ENCODE measurements at regions not wholly inside any gene's neighbourhood (a gene's known extent, or its start where the extent isn't known, plus 50 kb on each side); places are given as distances from the start of the nearest gene placed in this dataset.

DNA sequence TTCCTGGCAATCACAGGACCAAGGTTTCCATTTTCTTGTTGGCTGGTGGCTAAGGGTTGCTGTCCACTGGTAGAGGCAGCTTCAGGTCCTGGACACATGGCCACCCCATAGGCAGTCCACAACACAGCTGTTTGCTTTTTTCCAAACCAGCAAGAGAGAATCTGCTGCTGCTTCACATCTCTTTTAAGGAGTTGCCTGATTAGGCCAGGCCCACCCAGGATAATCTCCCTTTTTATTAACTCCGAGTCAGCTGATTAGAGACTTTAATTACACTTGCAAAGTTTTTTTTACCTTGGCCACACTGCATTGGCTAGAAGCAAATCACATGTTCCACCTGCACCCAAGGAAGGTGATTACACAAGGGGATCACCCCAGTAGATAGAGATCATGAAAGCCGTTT is 106.6 kb upstream of the IRX6 start:
- no peak overlapping the region for H3K9ac ChIP-seq (ENCODE audit: insufficient read depth, low read length)
- no peaks in the 10 kb centered on the region for H3K4me1 ChIP-seq (ENCODE audit: control insufficient read depth, extremely low read depth, insufficient read depth, low read length)
- no peak for TF ChIP-seq EZH2 (IDR thresholded peaks at IDR 0.05; ENCODE audit: low read length, missing control alignments)
- no peak for TF ChIP-seq CTCF (conservative IDR thresholded peaks at IDR 0.05 in 1 of 2, IDR thresholded peaks at IDR 0.05 in 1 of 2; ENCODE audit: low read depth in 1 of 2, low read length in 2 of 2)
- H2AFZ ChIP-seq (ENCODE audit: low read length): no peak overlapping the region
- H3K4me2 ChIP-seq (ENCODE audit: extremely low read depth, insufficient read depth, low read length): no peak overlapping the region
- H3K27me3 ChIP-seq (ENCODE audit: control insufficient read depth, insufficient read depth, low read length): no peaks in the 10 kb centered on the region
- H3K36me3 ChIP-seq (ENCODE audit: control insufficient read depth, insufficient read depth, low read length): no peaks in the 10 kb centered on the region
- H3K4me3 ChIP-seq (replicated peaks in 1 of 4; ENCODE audit: control extremely low read depth in 1 of 4, insufficient read depth in 1 of 4, low read depth in 3 of 4, low read length in 4 of 4): no peak overlapping the region
- no peaks in the 10 kb centered on the region for H4K20me1 ChIP-seq (ENCODE audit: control insufficient read depth, extremely low read depth, insufficient read depth, low read length)
- H3K9me3 ChIP-seq (ENCODE audit: control insufficient read depth, insufficient read depth, low read depth, low read length): no peaks in the 10 kb centered on the region
- no peak overlapping the region for H3K27ac ChIP-seq (ENCODE audit: insufficient read depth, low read length)
- H3K79me2 ChIP-seq (ENCODE audit: control insufficient read depth, insufficient read depth, low read length): no peaks in the 10 kb centered on the region
- DNase-seq (ENCODE audit: low read depth in 2 of 2): no peak

GRCh38 chr16:55221836-55222235 is 102.2 kb upstream of the IRX6 start:
- Histone ChIP-seq H2AFZ (ENCODE audit: low read length) (no peak overlapping the region), H4K20me1 (ENCODE audit: control insufficient read depth, extremely low read depth, insufficient read depth, low read length) (no peaks in the 10 kb centered on the region)
- no peak for TF ChIP-seq CTCF (conservative IDR thresholded peaks at IDR 0.05 in 1 of 2, IDR thresholded peaks at IDR 0.05 in 1 of 2; ENCODE audit: low read depth in 1 of 2, low read length in 2 of 2)
- no peak for TF ChIP-seq EZH2 (IDR thresholded peaks at IDR 0.05; ENCODE audit: low read length, missing control alignments)

DNA sequence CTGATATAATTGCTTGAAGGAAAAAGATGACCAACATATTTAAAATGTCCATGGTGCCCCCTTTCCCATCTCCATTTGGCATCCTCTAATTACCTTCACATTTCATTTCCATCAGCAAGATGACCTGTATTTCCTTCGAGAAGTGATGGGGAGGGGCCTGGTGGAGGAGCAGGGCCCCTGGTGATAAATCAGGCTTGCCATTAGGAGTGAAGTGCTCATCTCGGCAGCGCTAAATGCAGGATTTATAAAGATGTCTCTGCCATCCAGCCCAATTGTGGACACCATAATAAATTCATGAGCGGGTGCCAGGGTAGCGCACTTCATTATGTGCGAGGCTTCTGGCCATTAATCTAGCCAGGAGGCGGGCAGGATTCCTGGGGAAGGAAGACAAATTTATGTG is 101.5 kb upstream of the IRX6 start:
- Histone ChIP-seq H3K27ac (ENCODE audit: insufficient read depth, low read length) (no peak overlapping the region), H2AFZ (ENCODE audit: low read length) (no peak overlapping the region), H4K20me1 (ENCODE audit: control insufficient read depth, extremely low read depth, insufficient read depth, low read length) (no peaks in the 10 kb centered on the region), H3K9me3 (ENCODE audit: control insufficient read depth, insufficient read depth, low read depth, low read length) (no peaks in the 10 kb centered on the region), H3K36me3 (ENCODE audit: control insufficient read depth, insufficient read depth, low read length) (no peaks in the 10 kb centered on the region), H3K4me1 (ENCODE audit: control insufficient read depth, extremely low read depth, insufficient read depth, low read length) (no peaks in the 10 kb centered on the region), H3K79me2 (ENCODE audit: control insufficient read depth, insufficient read depth, low read length) (no peaks in the 10 kb centered on the region), H3K27me3 (ENCODE audit: control insufficient read depth, insufficient read depth, low read length) (no peaks in the 10 kb centered on the region), H3K4me3 (replicated peaks in 1 of 4; ENCODE audit: control extremely low read depth in 1 of 4, insufficient read depth in 1 of 4, low read depth in 3 of 4, low read length in 4 of 4) (no peak overlapping the region), H3K4me2 (ENCODE audit: extremely low read depth, insufficient read depth, low read length) (no peak overlapping the region), H3K9ac (ENCODE audit: insufficient read depth, low read length) (no peak overlapping the region)
- DNase-seq (ENCODE audit: low read depth in 2 of 2): no peak
- no peak for TF ChIP-seq EZH2 (IDR thresholded peaks at IDR 0.05; ENCODE audit: low read length, missing control alignments)
- no peak for TF ChIP-seq CTCF (conservative IDR thresholded peaks at IDR 0.05 in 1 of 2, IDR thresholded peaks at IDR 0.05 in 1 of 2; ENCODE audit: low read depth in 1 of 2, low read length in 2 of 2)

More at GRCh38 chr16:55221836-55222235, 102.2 kb upstream of the IRX6 start:
- Histone ChIP-seq H3K36me3 (ENCODE audit: control insufficient read depth, insufficient read depth, low read length) (no peaks in the 10 kb centered on the region), H3K27me3 (ENCODE audit: control insufficient read depth, insufficient read depth, low read length) (no peaks in the 10 kb centered on the region), H3K27ac (ENCODE audit: insufficient read depth, low read length) (no peak overlapping the region), H3K79me2 (ENCODE audit: control insufficient read depth, insufficient read depth, low read length) (no peaks in the 10 kb centered on the region), H3K4me2 (ENCODE audit: extremely low read depth, insufficient read depth, low read length) (no peak overlapping the region), H3K4me1 (ENCODE audit: control insufficient read depth, extremely low read depth, insufficient read depth, low read length) (no peaks in the 10 kb centered on the region), H3K9ac (ENCODE audit: insufficient read depth, low read length) (no peak overlapping the region), H3K9me3 (ENCODE audit: control insufficient read depth, insufficient read depth, low read depth, low read length) (no peaks in the 10 kb centered on the region), H3K4me3 (replicated peaks in 1 of 4; ENCODE audit: control extremely low read depth in 1 of 4, insufficient read depth in 1 of 4, low read depth in 3 of 4, low read length in 4 of 4) (no peak overlapping the region)
- DNase-seq (ENCODE audit: low read depth in 2 of 2): no peak

Measured in fibroblast of lung (primary cell).